ENCODE measurements at regions not wholly inside any gene's neighbourhood (a gene's known extent, or its start where the extent isn't known, plus 50 kb on each side); places are given as distances from the start of the nearest gene placed in this dataset.
"Not testable (repeated sequence)": the region's sequence is repeated elsewhere in the genome, so short reads cannot be mapped to it uniquely, and the experiment has no call there.

- DNase-seq (ENCODE audit: extremely low spot score), result no peak
- no peak for TF ChIP-seq CTCF (IDR thresholded peaks at IDR 0.05; ENCODE audit: control extremely low read depth, extremely low read depth, low read depth, missing control alignments)
- POLR2A ChIA-PET, result interaction anchor here (0.8 to 1.2 kb wide), 2 partner anchors 157 to 169 kb away, joined by 4 read pairs; no protein-coding TSS in a partner anchor
- CTCF ChIA-PET, result interaction anchor here (0.8 to 2.0 kb wide), 6 partner anchors 10 to 235 kb away, joined by 3 to 5 read pairs (median 3); partner anchors contain the start of gene SPG11
Observed at GRCh38 chr15:44883199-44883877, 73.1 kb upstream of the TERB2 start.

GRCh38 chr15:44898890-44899651 lies 57.4 kb upstream of the TERB2 start:
- CTCF ChIA-PET; DNase-seq (ENCODE audit: extremely low spot score); POLR2A ChIA-PET: not testable (repeated sequence)

GRCh38 chr15:44899775-44900174 lies 56.7 kb upstream of the TERB2 start:
- DNase-seq (ENCODE audit: extremely low spot score); POLR2A ChIA-PET; CTCF ChIA-PET: not testable (repeated sequence)

GRCh38 chr15:44900796-44901195 lies 55.7 kb upstream of the TERB2 start:
- POLR2A ChIA-PET; DNase-seq (ENCODE audit: extremely low spot score): not testable (repeated sequence)
- CTCF ChIA-PET, result interaction anchor here (1.4 to 1.6 kb wide), 2 partner anchors 9 to 12 kb away, joined by 3 to 4 read pairs; no protein-coding TSS in a partner anchor

- POLR2A ChIA-PET; DNase-seq (ENCODE audit: extremely low spot score); CTCF ChIA-PET: not testable (repeated sequence)
Observed at GRCh38 chr15:44903281-44903680, 53.2 kb upstream of the TERB2 start.

- POLR2A ChIA-PET; DNase-seq (ENCODE audit: extremely low spot score): not testable (repeated sequence)
- CTCF ChIA-PET, result interaction anchor here (1.5 kb wide), 1 partner anchor 52 kb away, joined by 3 read pairs; no protein-coding TSS in a partner anchor
Observed at GRCh38 chr15:44904651-44905340, 51.7 kb upstream of the TERB2 start.

All from GM10248 (cell line).